Left ventricle myocardium inferior (tissue), 1 donor: ENCODE measurements at regions not wholly inside any gene's neighbourhood (a gene's known extent, or its start where the extent isn't known, plus 50 kb on each side); places are given as distances from the start of the nearest gene placed in this dataset.

Experiments used
- DNase-seq: peaks from one replicate; pipeline ENCODE4 v3.0.0-alpha.2; 2020
- H3K27ac ChIP-seq: fragments of 200-600 bp; replicated peaks from 2 replicates; pipeline ENCODE4 v1.8.0; 2021
- H3K27me3 ChIP-seq: fragments of 200-600 bp; 2 replicates; pipeline ENCODE4 v1.8.0; 2021; ENCODE audit warnings: low read depth
- H3K36me3 ChIP-seq: fragments of 200-600 bp; 2 replicates; pipeline ENCODE4 v1.8.0; 2021
- H3K4me1 ChIP-seq: fragments of 200-600 bp; 2 replicates; pipeline ENCODE4 v1.8.0; 2021
- H3K4me3 ChIP-seq: fragments of 200-600 bp; 2 replicates; pipeline ENCODE4 v1.8.0; 2021; ENCODE audit warnings: mild to moderate bottlenecking, moderate library complexity
- H3K9me3 ChIP-seq: fragments of 200-600 bp; replicated peaks from 2 replicates; pipeline ENCODE4 v1.8.0; 2021
- CTCF ChIP-seq: fragments of 200-600 bp; IDR thresholded peaks from 2 replicates; pipeline ENCODE4 v1.8.0; 2021; ENCODE audit warnings: antibody characterized with exemption, mild to moderate bottlenecking, borderline replicate concordance
- intact Hi-C: fragments of 100-400 bp; cut with micrococcal nuclease; formaldehyde crosslinking; loops from one replicate; pipeline ENCODE4 v1.11.0; 2022
- donor health status: DM: no; HTN: yes; CAD: no; lungs with severe emphysema.

- Histone ChIP-seq H3K4me3 (no peak overlapping the region), H3K9me3 (peaks cover 15% of the 10 kb centered on the region), H3K4me1 (no peaks in the 10 kb centered on the region), H3K27ac (no peak overlapping the region), H3K36me3 (no peaks in the 10 kb centered on the region), H3K27me3 (no peaks in the 10 kb centered on the region)
- DNase-seq, result no peak
- intact Hi-C loops, result no loop called here
- no peak for TF ChIP-seq CTCF
Measured at GRCh38 chr17:53344778-53345177, 477.9 kb upstream of the KIF2B start.

DNA sequence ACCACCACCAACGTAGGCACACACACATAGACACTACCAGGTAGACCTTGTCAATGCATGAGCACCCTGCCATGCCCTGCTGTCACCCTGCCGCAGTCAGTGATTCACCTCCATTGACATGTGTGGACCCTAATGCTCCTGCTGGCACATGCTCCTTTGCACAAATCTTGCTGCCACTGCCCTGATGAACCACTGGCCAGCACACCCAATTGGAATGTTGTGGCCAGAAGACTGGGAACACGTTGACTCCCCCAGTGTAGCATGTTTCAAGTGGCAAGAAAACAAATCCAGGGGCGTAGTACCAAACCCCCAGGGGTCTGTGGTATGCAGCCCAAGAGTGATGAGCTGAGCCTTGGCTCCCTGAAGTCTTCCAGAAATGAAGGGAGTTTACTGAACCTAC lies 486.4 kb upstream of the KIF2B start:
- H3K27ac ChIP-seq, result no peak overlapping the region
- H3K4me3 ChIP-seq, result no peak overlapping the region
- no peaks in the 10 kb centered on the region for H3K36me3 ChIP-seq
- intact Hi-C loops, result no loop called here
- no peak for DNase-seq
- no peaks in the 10 kb centered on the region for H3K4me1 ChIP-seq
- no peak for TF ChIP-seq CTCF
- H3K27me3 ChIP-seq, result no peaks in the 10 kb centered on the region
- H3K9me3 ChIP-seq, result peaks cover 25% of the 10 kb centered on the region

- Histone ChIP-seq H3K4me1 (no peaks in the 10 kb centered on the region), H3K27ac (no peak overlapping the region), H3K36me3 (no peaks in the 10 kb centered on the region), H3K27me3 (no peaks in the 10 kb centered on the region), H3K4me3 (no peak overlapping the region), H3K9me3 (peaks cover 25% of the 10 kb centered on the region)
- intact Hi-C loops, result no loop called here
- no peak for TF ChIP-seq CTCF
- no peak for DNase-seq
Measured at GRCh38 chr17:53335443-53335842, 487.3 kb upstream of the KIF2B start.

GRCh38 chr17:53330756-53331155 lies 492.0 kb upstream of the KIF2B start:
- no peak for DNase-seq
- no peaks in the 10 kb centered on the region for H3K36me3 ChIP-seq
- no peak overlapping the region for H3K4me3 ChIP-seq
- no peak for TF ChIP-seq CTCF
- no peaks in the 10 kb centered on the region for H3K9me3 ChIP-seq
- no peaks in the 10 kb centered on the region for H3K27me3 ChIP-seq
- H3K4me1 ChIP-seq, result no peaks in the 10 kb centered on the region
- H3K27ac ChIP-seq, result no peak overlapping the region
- intact Hi-C loops, result no loop called here

- no peak overlapping the region for H3K4me3 ChIP-seq
- no peaks in the 10 kb centered on the region for H3K27me3 ChIP-seq
- H3K27ac ChIP-seq, result no peak overlapping the region
- no peak for TF ChIP-seq CTCF
- H3K36me3 ChIP-seq, result no peaks in the 10 kb centered on the region
- peaks cover 21% of the 10 kb centered on the region for H3K9me3 ChIP-seq
- intact Hi-C loops, result no loop called here
- H3K4me1 ChIP-seq, result no peaks in the 10 kb centered on the region
- no peak for DNase-seq
Measured at GRCh38 chr17:53321651-53322050, 501.1 kb upstream of the KIF2B start.

DNA sequence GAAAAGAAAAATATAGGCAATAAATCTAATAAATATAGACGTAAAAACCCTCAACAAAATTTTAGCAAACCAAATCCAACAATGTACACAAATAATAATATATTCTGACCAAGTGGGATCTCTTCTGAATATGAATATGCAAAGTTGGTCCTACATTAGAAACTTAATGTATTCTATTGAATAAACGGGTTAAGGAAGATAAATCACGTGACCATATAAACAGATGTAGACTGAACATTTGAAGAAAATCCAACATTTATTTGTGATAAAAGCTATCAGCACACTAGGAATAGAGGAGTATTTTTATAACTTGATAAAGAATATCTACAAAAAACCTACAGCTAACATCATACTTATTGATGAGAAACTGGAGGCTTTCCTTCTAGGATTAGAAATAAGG lies 502.8 kb upstream of the KIF2B start:
- peaks cover 29% of the 10 kb centered on the region for H3K9me3 ChIP-seq
- H3K4me3 ChIP-seq, result no peak overlapping the region
- H3K4me1 ChIP-seq, result no peaks in the 10 kb centered on the region
- H3K27me3 ChIP-seq, result no peaks in the 10 kb centered on the region
- intact Hi-C loops, result no loop called here
- no peak for DNase-seq
- no peaks in the 10 kb centered on the region for H3K36me3 ChIP-seq
- H3K27ac ChIP-seq, result no peak overlapping the region
- TF ChIP-seq CTCF, result no peak
